Neutrophil (primary cell): ENCODE measurements at regions not wholly inside any gene's neighbourhood (a gene's known extent, or its start where the extent isn't known, plus 50 kb on each side); places are given as distances from the start of the nearest gene placed in this dataset.

Source experiments
- H3K27ac ChIP-seq: fragments of 200-600 bp; sonication (generic); 2 replicates; pipeline ENCODE4 v1.5.1; 2016; ENCODE audit warnings: mild to moderate bottlenecking, moderate library complexity
- H3K27me3 ChIP-seq: fragments of 200-600 bp; sonication (generic); 2 replicates; pipeline ENCODE4 v1.6.0; 2016; ENCODE audit warnings: mild to moderate bottlenecking
- H3K36me3 ChIP-seq: fragments of 200-600 bp; sonication (generic); 2 replicates; pipeline ENCODE4 v1.5.1; 2017
- H3K4me1 ChIP-seq, 2 experiments: fragments of 200-600 bp in 1 of 2; sonication (generic) in 1 of 2; 1 replicate in 1 of 2; 2 replicates in 1 of 2; pipeline versions ENCODE4 v1.5.1 to v1.6.1; 2013 to 2016; ENCODE audit warnings: low read depth in 1 of 2, low read length in 1 of 2, mild to moderate bottlenecking in 1 of 2, moderate library complexity in 1 of 2; ENCODE audit not compliant: control insufficient read depth in 1 of 2, insufficient read depth in 1 of 2
- H3K4me3 ChIP-seq, 2 experiments: fragments of 200-600 bp in 1 of 2; sonication (generic) in 1 of 2; 1 replicate in 1 of 2; 2 replicates in 1 of 2; pipeline ENCODE4 v1.5.1; 2013 to 2016; ENCODE audit warnings: low read depth in 1 of 2, low read length in 1 of 2, mild to moderate bottlenecking in 1 of 2, moderate library complexity in 1 of 2
- H3K9me3 ChIP-seq: fragments of 200-600 bp; sonication (generic); 2 replicates; pipeline ENCODE4 v1.5.1; 2016
- TF ChIP-seq, protein P1 (sequence below): fragments of 200-600 bp; sonication (generic); IDR thresholded peaks from 2 replicates; pipeline ENCODE4 v1.5.1; 2016; ENCODE audit warnings: antibody characterized with exemption

DNA sequence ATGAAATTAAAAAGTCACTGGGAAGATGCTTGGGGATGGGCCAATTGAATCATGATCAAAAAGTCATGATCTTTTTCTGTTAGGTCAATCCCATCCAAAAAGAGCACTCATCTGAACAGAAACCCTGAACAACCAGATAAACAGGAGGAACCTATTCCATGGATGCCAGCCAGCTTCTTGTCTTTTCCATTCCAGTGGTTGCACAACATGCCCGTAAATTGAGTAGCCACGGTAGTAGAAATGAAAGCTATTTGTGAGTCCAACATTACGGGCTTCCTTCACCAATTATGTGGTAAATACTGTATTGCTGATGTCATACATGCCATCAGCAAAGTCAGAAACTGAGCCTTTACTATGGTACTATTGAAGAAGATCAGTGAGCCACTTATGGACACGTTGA lies 982.4 kb upstream of the HS3ST1 start:
- H3K36me3 ChIP-seq: no peaks in the 10 kb centered on the region
- H3K9me3 ChIP-seq: no peaks in the 10 kb centered on the region
- H3K27ac ChIP-seq: no peak overlapping the region
- no peaks in the 10 kb centered on the region for H3K4me1 ChIP-seq
- TF ChIP-seq, protein P1, sequence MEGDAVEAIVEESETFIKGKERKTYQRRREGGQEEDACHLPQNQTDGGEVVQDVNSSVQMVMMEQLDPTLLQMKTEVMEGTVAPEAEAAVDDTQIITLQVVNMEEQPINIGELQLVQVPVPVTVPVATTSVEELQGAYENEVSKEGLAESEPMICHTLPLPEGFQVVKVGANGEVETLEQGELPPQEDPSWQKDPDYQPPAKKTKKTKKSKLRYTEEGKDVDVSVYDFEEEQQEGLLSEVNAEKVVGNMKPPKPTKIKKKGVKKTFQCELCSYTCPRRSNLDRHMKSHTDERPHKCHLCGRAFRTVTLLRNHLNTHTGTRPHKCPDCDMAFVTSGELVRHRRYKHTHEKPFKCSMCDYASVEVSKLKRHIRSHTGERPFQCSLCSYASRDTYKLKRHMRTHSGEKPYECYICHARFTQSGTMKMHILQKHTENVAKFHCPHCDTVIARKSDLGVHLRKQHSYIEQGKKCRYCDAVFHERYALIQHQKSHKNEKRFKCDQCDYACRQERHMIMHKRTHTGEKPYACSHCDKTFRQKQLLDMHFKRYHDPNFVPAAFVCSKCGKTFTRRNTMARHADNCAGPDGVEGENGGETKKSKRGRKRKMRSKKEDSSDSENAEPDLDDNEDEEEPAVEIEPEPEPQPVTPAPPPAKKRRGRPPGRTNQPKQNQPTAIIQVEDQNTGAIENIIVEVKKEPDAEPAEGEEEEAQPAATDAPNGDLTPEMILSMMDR: no peak
- H3K27me3 ChIP-seq: no peaks in the 10 kb centered on the region
- H3K4me3 ChIP-seq: no peak overlapping the region

DNA sequence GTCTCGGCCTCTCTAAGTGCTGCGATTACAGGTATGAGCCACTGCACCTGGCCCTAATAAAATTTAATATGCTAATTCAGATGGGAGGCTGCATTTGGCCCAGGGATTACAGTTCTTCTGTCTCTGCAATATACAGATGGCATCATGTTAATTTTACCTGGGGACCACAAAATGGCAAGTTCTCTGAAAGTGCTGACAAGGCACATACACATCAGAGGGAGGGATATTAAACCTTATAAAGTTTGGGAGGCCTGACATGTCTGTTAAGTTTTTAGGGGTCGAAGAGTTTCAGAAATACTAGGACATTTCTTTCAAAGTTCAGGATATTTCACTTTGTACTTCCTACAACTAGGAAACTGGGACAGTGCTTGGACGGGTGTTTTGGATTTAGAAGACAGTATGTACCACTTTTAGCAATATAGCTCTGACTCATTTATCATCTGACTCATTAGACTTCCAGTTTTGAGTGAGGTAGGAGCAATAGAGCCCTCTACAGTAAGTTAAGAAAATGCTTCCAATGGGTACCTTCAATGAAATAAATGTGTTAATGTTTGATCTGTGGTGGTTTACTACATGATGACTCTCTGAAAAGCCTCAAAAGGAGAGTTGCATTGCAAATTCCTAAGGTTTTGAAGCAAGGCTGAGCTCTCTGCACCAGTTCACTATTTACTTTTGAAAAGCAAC lies 981.0 kb upstream of the HS3ST1 start:
- Histone ChIP-seq H3K9me3 (no peaks in the 10 kb centered on the region), H3K36me3 (no peaks in the 10 kb centered on the region), H3K4me1 (no peaks in the 10 kb centered on the region), H3K27ac (no peak overlapping the region), H3K27me3 (no peaks in the 10 kb centered on the region), H3K4me3 (no peak overlapping the region)
- TF ChIP-seq, protein P1: no peak

DNA sequence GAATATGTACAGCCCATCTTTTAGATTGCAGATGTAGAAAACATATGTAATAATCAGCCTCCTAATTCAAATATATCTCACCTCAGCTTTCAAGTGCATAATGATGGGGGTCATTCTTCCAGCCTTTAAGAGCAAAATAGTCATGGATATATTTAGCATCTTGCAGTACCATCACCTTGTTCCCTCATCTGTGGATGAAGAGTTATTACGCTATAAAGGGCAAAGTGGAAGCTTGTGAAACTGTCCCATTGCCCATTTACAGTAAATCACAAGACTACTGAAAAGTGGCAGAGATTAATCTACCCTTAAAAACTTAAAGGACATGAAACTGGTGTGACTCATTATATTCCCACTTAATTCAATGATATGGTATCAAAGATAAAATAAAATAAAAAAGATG lies 979.7 kb upstream of the HS3ST1 start:
- no peak overlapping the region for H3K4me3 ChIP-seq

DNA sequence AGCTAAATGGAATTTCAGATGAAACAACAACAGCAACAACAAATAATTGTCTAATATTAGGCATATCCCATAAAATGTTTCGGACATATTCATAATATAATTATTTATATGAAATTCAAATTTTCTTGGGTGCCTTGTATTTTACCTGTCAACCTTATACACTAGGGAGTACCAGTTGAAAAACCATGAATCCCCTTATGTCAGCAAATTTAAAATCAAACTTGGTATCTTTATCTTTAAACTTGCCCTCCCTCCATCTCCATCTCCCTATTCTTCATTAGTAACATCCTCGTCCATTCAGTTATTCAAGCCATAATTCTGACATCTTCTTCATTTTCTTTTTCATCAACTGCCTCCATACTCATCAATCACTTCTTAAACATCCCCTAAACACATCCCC lies 974.5 kb upstream of the HS3ST1 start:
- H3K4me3 ChIP-seq: no peak overlapping the region

More for the DNA sequence above, 979.7 kb upstream of the HS3ST1 start:
- TF ChIP-seq, protein P1: no peak
- H3K36me3 ChIP-seq: no peaks in the 10 kb centered on the region
- no peaks in the 10 kb centered on the region for H3K4me1 ChIP-seq
- H3K27me3 ChIP-seq: no peaks in the 10 kb centered on the region
- H3K27ac ChIP-seq: no peak overlapping the region
- H3K9me3 ChIP-seq: no peaks in the 10 kb centered on the region

DNA sequence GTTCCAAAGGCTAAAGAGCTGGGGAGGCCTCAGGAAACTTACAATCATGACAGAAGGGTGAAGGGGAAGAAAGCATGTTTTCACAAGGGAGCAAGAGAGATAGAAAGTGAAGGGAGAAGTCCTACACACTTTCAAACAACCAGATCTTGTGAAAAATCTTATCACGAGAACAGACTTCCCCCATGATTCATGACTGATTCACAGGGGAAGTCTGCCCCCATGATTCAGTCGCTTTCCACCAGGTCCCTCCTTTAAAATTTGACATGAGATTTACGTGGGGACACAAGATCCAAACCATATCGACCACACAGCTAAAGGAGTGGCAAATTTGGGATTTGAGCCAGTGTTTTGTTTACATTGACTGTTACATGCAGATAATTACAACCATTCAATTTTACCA lies 971.1 kb upstream of the HS3ST1 start:
- H3K9me3 ChIP-seq: no peaks in the 10 kb centered on the region
- TF ChIP-seq, protein P1: no peak
- no peaks in the 10 kb centered on the region for H3K4me1 ChIP-seq
- no peak overlapping the region for H3K4me3 ChIP-seq
- no peak overlapping the region for H3K27ac ChIP-seq
- no peaks in the 10 kb centered on the region for H3K27me3 ChIP-seq
- H3K36me3 ChIP-seq: no peaks in the 10 kb centered on the region

More for the DNA sequence above, 974.5 kb upstream of the HS3ST1 start:
- no peaks in the 10 kb centered on the region for H3K27me3 ChIP-seq
- H3K4me1 ChIP-seq: no peaks in the 10 kb centered on the region
- no peak overlapping the region for H3K27ac ChIP-seq
- no peaks in the 10 kb centered on the region for H3K36me3 ChIP-seq
- TF ChIP-seq, protein P1: no peak
- H3K9me3 ChIP-seq: no peaks in the 10 kb centered on the region
